Liver (tissue), 8 donors: ENCODE measurements at regions not wholly inside any gene's neighbourhood (a gene's known extent, or its start where the extent isn't known, plus 50 kb on each side); places are given as distances from the start of the nearest gene placed in this dataset.

Experiments used
- DNase-seq: peaks from one replicate; pipeline ENCODE4 v3.0.0-alpha.2; 2017; ENCODE audit warnings: low spot score
- H3K27ac ChIP-seq, 2 donors: one replicate each; pipeline ENCODE4 v1.7.0; 2013; ENCODE audit warnings: inconsistent platforms in 2 of 2, low read length in 2 of 2, control low read depth in 1 of 2, low read depth in 1 of 2, mild to moderate bottlenecking in 1 of 2
- H3K27me3 ChIP-seq, 4 donors: one replicate each; pipeline versions ENCODE4 v1.6.1 to v1.7.0; 2013; ENCODE audit warnings: low read length in 3 of 4, inconsistent platforms in 1 of 4, mild to moderate bottlenecking in 1 of 4, moderate library complexity in 1 of 4; ENCODE audit not compliant: control insufficient read depth in 4 of 4, insufficient read depth in 4 of 4
- H3K36me3 ChIP-seq, 4 donors: one replicate each; pipeline versions ENCODE4 v1.6.1 to v1.7.0; 2013; ENCODE audit warnings: low read length in 3 of 4, mild to moderate bottlenecking in 3 of 4, low read depth in 1 of 4, moderate library complexity in 1 of 4; ENCODE audit not compliant: control insufficient read depth in 4 of 4, insufficient read depth in 3 of 4
- H3K4me1 ChIP-seq, 4 donors: one replicate each; pipeline versions ENCODE4 v1.6.1 to v1.7.0; 2013; ENCODE audit warnings: low read length in 3 of 4, mild to moderate bottlenecking in 3 of 4, moderate library complexity in 1 of 4; ENCODE audit not compliant: control insufficient read depth in 4 of 4, insufficient read depth in 4 of 4
- H3K4me3 ChIP-seq, 3 donors: one replicate each; pipeline versions ENCODE4 v1.6.1 to v1.7.0; 2013; ENCODE audit warnings: low read length in 3 of 3, control low read depth in 1 of 3, low read depth in 1 of 3, mild to moderate bottlenecking in 1 of 3
- H3K9ac ChIP-seq, 2 donors: one replicate each; pipeline ENCODE4 v1.7.0; 2013; ENCODE audit warnings: low read length in 2 of 2, mild to moderate bottlenecking in 2 of 2, moderate library complexity in 2 of 2, control low read depth in 1 of 2, low read depth in 1 of 2
- H3K9me3 ChIP-seq, 4 donors: one replicate each; pipeline versions ENCODE4 v1.6.1 to v1.7.0; 2013; ENCODE audit warnings: low read length in 3 of 4; ENCODE audit not compliant: control insufficient read depth in 4 of 4
- EGR1 ChIP-seq, 2 donors: IDR thresholded peaks; 2 replicates each; pipeline ENCODE4 v1.6.1; 2016 to 2018; ENCODE audit warnings: antibody characterized with exemption in 2 of 2, low read depth in 2 of 2
- FOXA1 ChIP-seq: IDR thresholded peaks from 2 replicates; pipeline ENCODE4 v1.6.1; 2016; ENCODE audit warnings: antibody characterized with exemption
- FOXA2 ChIP-seq: IDR thresholded peaks from 2 replicates; pipeline ENCODE4 v1.6.1; 2016; ENCODE audit warnings: antibody characterized with exemption
- GABPA ChIP-seq, 2 donors: IDR thresholded peaks in 1 of 2; conservative IDR thresholded peaks in 1 of 2; 2 replicates each; pipeline ENCODE4 v1.6.1; 2016; ENCODE audit warnings: antibody characterized with exemption in 2 of 2, mild to moderate bottlenecking in 1 of 2, moderate library complexity in 1 of 2
- HNF4A ChIP-seq, 2 donors: conservative IDR thresholded peaks; 2 replicates each; pipeline ENCODE4 v1.6.1; 2016; ENCODE audit warnings: antibody characterized with exemption in 2 of 2, mild to moderate bottlenecking in 2 of 2
- HNF4G ChIP-seq: IDR thresholded peaks from 2 replicates; pipeline ENCODE4 v1.6.1; 2016; ENCODE audit warnings: antibody characterized with exemption
- JUND ChIP-seq, 2 donors: IDR thresholded peaks; 2 replicates each; pipeline ENCODE4 v1.6.1; 2016; ENCODE audit warnings: antibody characterized with exemption in 2 of 2
- MAX ChIP-seq: IDR thresholded peaks from 2 replicates; pipeline ENCODE4 v1.6.1; 2016; ENCODE audit warnings: antibody characterized with exemption
- NR2F2 ChIP-seq: IDR thresholded peaks from 2 replicates; pipeline ENCODE4 v1.6.1; 2016; ENCODE audit warnings: antibody characterized with exemption
- RAD21 ChIP-seq, 2 donors: IDR thresholded peaks; 2 replicates each; pipeline ENCODE4 v1.6.1; 2016; ENCODE audit warnings: antibody characterized with exemption in 2 of 2, mild to moderate bottlenecking in 2 of 2
- RXRA ChIP-seq, 2 donors: IDR thresholded peaks; 2 replicates each; pipeline ENCODE4 v1.6.1; 2017 to 2018; ENCODE audit warnings: antibody characterized with exemption in 2 of 2, mild to moderate bottlenecking in 1 of 2
- SP1 ChIP-seq: IDR thresholded peaks from 2 replicates; pipeline ENCODE4 v1.6.1; 2018; ENCODE audit warnings: antibody characterized with exemption, mild to moderate bottlenecking
- YY1 ChIP-seq: IDR thresholded peaks from 2 replicates; pipeline ENCODE4 v1.6.1; 2016; ENCODE audit warnings: antibody characterized with exemption, mild to moderate bottlenecking
- ZBTB33 ChIP-seq: IDR thresholded peaks from 2 replicates; pipeline ENCODE4 v1.6.1; 2016; ENCODE audit warnings: antibody characterized with exemption
- WGBS: extraction: QIAGEN DNeasy Blood & Tissue Kit; methylation state at CpG from one replicate; pipeline ENCODE4 v1.1.7; 2013; 5-methylcytosine and 5-hydroxymethylcytosine counted together
- TF ChIP-seq, protein P1 (sequence below): fragments of 150-350 bp; IDR thresholded peaks from 2 replicates; pipeline ENCODE4 v1.5.1; 2017; ENCODE audit warnings: improper control_type of control experiment, low read depth, low read length; ENCODE audit not compliant: missing input control
- TF ChIP-seq, protein P2 (sequence below): IDR thresholded peaks from 2 replicates; pipeline ENCODE4 v1.6.1; 2016; ENCODE audit warnings: antibody characterized with exemption
- TF ChIP-seq, protein P3 (sequence below): IDR thresholded peaks from 2 replicates; pipeline ENCODE4 v1.6.1; 2016; ENCODE audit warnings: antibody characterized with exemption, mild to moderate bottlenecking
- donor health status: healthy.
- donor health status: healthy.
- donor health status: healthy.
- donor health status: healthy.
- donor health status: healthy.

- H3K9me3 ChIP-seq: no peaks in the 10 kb centered on the region
- H3K27ac ChIP-seq: no peak overlapping the region
- 88% methylated on average over 3 of the region's 3 CpGs for WGBS
- no peaks in the 10 kb centered on the region for H3K36me3 ChIP-seq
- H3K27me3 ChIP-seq: no peaks in the 10 kb centered on the region
- TF ChIP-seq EGR1 (IDR thresholded peaks at IDR 0.05; ENCODE audit: low read depth in 2 of 2): no peak
- no peak for TF ChIP-seq FOXA1
- TF ChIP-seq GABPA (IDR thresholded peaks at IDR 0.05 in 1 of 2, conservative IDR thresholded peaks at IDR 0.05 in 1 of 2): no peak
- TF ChIP-seq, protein P1, sequence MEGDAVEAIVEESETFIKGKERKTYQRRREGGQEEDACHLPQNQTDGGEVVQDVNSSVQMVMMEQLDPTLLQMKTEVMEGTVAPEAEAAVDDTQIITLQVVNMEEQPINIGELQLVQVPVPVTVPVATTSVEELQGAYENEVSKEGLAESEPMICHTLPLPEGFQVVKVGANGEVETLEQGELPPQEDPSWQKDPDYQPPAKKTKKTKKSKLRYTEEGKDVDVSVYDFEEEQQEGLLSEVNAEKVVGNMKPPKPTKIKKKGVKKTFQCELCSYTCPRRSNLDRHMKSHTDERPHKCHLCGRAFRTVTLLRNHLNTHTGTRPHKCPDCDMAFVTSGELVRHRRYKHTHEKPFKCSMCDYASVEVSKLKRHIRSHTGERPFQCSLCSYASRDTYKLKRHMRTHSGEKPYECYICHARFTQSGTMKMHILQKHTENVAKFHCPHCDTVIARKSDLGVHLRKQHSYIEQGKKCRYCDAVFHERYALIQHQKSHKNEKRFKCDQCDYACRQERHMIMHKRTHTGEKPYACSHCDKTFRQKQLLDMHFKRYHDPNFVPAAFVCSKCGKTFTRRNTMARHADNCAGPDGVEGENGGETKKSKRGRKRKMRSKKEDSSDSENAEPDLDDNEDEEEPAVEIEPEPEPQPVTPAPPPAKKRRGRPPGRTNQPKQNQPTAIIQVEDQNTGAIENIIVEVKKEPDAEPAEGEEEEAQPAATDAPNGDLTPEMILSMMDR: no peak
- no peak for TF ChIP-seq RXRA (IDR thresholded peaks at IDR 0.05)
- TF ChIP-seq RAD21 (IDR thresholded peaks at IDR 0.05): no peak
- TF ChIP-seq, protein P2, sequence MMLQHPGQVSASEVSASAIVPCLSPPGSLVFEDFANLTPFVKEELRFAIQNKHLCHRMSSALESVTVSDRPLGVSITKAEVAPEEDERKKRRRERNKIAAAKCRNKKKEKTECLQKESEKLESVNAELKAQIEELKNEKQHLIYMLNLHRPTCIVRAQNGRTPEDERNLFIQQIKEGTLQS: no peak
- no peak for TF ChIP-seq YY1
- TF ChIP-seq, protein P3, sequence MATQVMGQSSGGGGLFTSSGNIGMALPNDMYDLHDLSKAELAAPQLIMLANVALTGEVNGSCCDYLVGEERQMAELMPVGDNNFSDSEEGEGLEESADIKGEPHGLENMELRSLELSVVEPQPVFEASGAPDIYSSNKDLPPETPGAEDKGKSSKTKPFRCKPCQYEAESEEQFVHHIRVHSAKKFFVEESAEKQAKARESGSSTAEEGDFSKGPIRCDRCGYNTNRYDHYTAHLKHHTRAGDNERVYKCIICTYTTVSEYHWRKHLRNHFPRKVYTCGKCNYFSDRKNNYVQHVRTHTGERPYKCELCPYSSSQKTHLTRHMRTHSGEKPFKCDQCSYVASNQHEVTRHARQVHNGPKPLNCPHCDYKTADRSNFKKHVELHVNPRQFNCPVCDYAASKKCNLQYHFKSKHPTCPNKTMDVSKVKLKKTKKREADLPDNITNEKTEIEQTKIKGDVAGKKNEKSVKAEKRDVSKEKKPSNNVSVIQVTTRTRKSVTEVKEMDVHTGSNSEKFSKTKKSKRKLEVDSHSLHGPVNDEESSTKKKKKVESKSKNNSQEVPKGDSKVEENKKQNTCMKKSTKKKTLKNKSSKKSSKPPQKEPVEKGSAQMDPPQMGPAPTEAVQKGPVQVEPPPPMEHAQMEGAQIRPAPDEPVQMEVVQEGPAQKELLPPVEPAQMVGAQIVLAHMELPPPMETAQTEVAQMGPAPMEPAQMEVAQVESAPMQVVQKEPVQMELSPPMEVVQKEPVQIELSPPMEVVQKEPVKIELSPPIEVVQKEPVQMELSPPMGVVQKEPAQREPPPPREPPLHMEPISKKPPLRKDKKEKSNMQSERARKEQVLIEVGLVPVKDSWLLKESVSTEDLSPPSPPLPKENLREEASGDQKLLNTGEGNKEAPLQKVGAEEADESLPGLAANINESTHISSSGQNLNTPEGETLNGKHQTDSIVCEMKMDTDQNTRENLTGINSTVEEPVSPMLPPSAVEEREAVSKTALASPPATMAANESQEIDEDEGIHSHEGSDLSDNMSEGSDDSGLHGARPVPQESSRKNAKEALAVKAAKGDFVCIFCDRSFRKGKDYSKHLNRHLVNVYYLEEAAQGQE: no peak
- no peak for TF ChIP-seq FOXA2
- TF ChIP-seq NR2F2: no peak
- no peak for TF ChIP-seq HNF4G
- no peak for TF ChIP-seq HNF4A (conservative IDR thresholded peaks at IDR 0.05)
- no peak for TF ChIP-seq JUND (IDR thresholded peaks at IDR 0.05)
- no peak for TF ChIP-seq ZBTB33
- TF ChIP-seq SP1: no peak
- no peak for DNase-seq
- no peak overlapping the region for H3K9ac ChIP-seq
- H3K4me1 ChIP-seq: peaks cover 0 to 12% (median 7%) of the 10 kb centered on the region in 4 donors
- no peak overlapping the region for H3K4me3 ChIP-seq
Observed at GRCh38 chr22:27473533-27473932, 328.0 kb downstream of the MN1 start.

DNA sequence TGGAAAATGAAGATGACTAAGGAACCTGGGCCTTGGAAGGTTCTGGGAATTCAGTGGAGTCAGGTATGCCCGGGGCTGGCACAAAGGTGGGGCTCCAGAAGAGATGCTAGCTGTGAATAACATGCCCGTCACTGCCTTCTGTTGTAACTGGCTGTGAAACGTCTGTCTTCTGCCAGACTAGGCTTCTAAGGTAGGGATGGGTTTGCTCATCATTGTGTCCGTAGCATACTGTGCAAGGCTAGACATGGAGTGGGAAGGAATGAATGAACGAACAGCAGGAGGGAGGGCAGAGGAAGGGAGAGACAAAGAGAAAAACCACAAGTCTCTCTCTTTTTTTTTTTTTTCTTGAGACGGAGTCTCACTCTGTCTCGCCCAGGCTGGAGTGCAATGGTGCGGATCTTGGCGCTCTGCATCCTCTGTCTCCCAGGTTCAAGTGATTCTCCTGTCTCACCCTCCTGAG is 327.4 kb downstream of the MN1 start:
- no peak for DNase-seq
- Histone ChIP-seq H3K27ac (no peak overlapping the region), H3K9me3 (no peaks in the 10 kb centered on the region), H3K36me3 (no peaks in the 10 kb centered on the region), H3K4me3 (no peak overlapping the region), H3K9ac (no peak overlapping the region), H3K4me1 (peaks cover 0 to 12% (median 7%) of the 10 kb centered on the region in 4 donors), H3K27me3 (no peaks in the 10 kb centered on the region)
- 87% methylated on average over 9 of the region's 9 CpGs for WGBS
- TF ChIP-seq SP1 (no peak), MAX (no peak), FOXA1 (no peak), YY1 (no peak), HNF4A (conservative IDR thresholded peaks at IDR 0.05) (no peak), JUND (IDR thresholded peaks at IDR 0.05) (no peak), EGR1 (IDR thresholded peaks at IDR 0.05; ENCODE audit: low read depth in 2 of 2) (no peak), HNF4G (no peak), FOXA2 (no peak)
- TF ChIP-seq, protein P2: no peak
- TF ChIP-seq, protein P3: no peak
- TF ChIP-seq, protein P1: no peak
